HCT116 (cell line): ENCODE measurements at regions not wholly inside any gene's neighbourhood (a gene's known extent, or its start where the extent isn't known, plus 50 kb on each side); places are given as distances from the start of the nearest gene placed in this dataset.

ENCODE experiments used
- POLR2A ChIP-seq: IDR thresholded peaks from 2 replicates; pipeline ENCODE4 v1.7.0; 2011; ENCODE audit warnings: borderline replicate concordance; ENCODE audit not compliant: insufficient read depth, insufficient read length; ENCODE audit errors: extremely low read depth
- POLR2AphosphoS5 ChIP-seq: IDR thresholded peaks from 2 replicates; pipeline ENCODE4 v1.6.1; 2011; ENCODE audit warnings: mild to moderate bottlenecking, low read depth, low read length, moderate library complexity
- SP1 ChIP-seq: IDR thresholded peaks from 2 replicates; pipeline ENCODE4 v1.6.1; 2012; ENCODE audit warnings: low read depth
- TCF7L2 ChIP-seq: IDR thresholded peaks from 2 replicates; pipeline ENCODE4 v1.7.0; 2011; ENCODE audit warnings: borderline replicate concordance, inconsistent platforms; ENCODE audit not compliant: insufficient read depth, insufficient read length; ENCODE audit errors: extremely low read depth

GRCh38 chr16:88309908-88310265 lies 72.9 kb upstream of the ZNF469 start:
- TF ChIP-seq POLR2A (no peak), TCF7L2 (no peak), SP1 (no peak), POLR2AphosphoS5 (no peak)
